Subcutaneous abdominal adipose tissue (tissue), 5 donors: ENCODE measurements at regions not wholly inside any gene's neighbourhood (a gene's known extent, or its start where the extent isn't known, plus 50 kb on each side); places are given as distances from the start of the nearest gene placed in this dataset.

Experiments used
- H3K27ac ChIP-seq: one replicate; pipeline ENCODE4 v1.7.0; 2013; ENCODE audit warnings: low read depth, mild to moderate bottlenecking, inconsistent platforms, low read length, moderate library complexity
- H3K27me3 ChIP-seq, 5 donors: one replicate each; pipeline ENCODE4 v1.7.0; 2013; ENCODE audit warnings: low read length in 5 of 5, inconsistent platforms in 1 of 5; ENCODE audit not compliant: control insufficient read depth in 5 of 5, insufficient read depth in 4 of 5
- H3K36me3 ChIP-seq, 5 donors: one replicate each; pipeline ENCODE4 v1.7.0; 2013; ENCODE audit warnings: low read length in 5 of 5; ENCODE audit not compliant: control insufficient read depth in 5 of 5, insufficient read depth in 5 of 5
- H3K4me1 ChIP-seq, 5 donors: one replicate each; pipeline ENCODE4 v1.7.0; 2013; ENCODE audit warnings: low read length in 5 of 5, mild to moderate bottlenecking in 3 of 5, moderate library complexity in 1 of 5; ENCODE audit not compliant: control insufficient read depth in 5 of 5, insufficient read depth in 5 of 5
- H3K4me3 ChIP-seq, 5 donors: one replicate each; pipeline ENCODE4 v1.7.0; 2013; ENCODE audit warnings: low read length in 5 of 5, low read depth in 1 of 5
- H3K9ac ChIP-seq, 5 donors: one replicate each; pipeline ENCODE4 v1.7.0; 2013; ENCODE audit warnings: low read length in 5 of 5, mild to moderate bottlenecking in 4 of 5, moderate library complexity in 3 of 5
- H3K9me3 ChIP-seq, 5 donors: one replicate each; pipeline ENCODE4 v1.7.0; 2013; ENCODE audit warnings: low read length in 5 of 5; ENCODE audit not compliant: control insufficient read depth in 5 of 5
- donor health status: healthy.
- donor health status: healthy.
- donor health status: healthy.
- donor health status: healthy.
- donor health status: healthy.

GRCh38 chr13:108360139-108360538 lies 90.6 kb downstream of the TNFSF13B start:
- Histone ChIP-seq H3K27me3 (peaks cover 0 to 3% (median 0%) of the 10 kb centered on the region in 5 donors), H3K4me3 (no peak overlapping the region), H3K9ac (no peak overlapping the region), H3K27ac (no peak overlapping the region), H3K4me1 (peaks cover 0 to 9% (median 4%) of the 10 kb centered on the region in 5 donors), H3K9me3 (no peaks in the 10 kb centered on the region), H3K36me3 (no peaks in the 10 kb centered on the region)

GRCh38 chr13:108361769-108362168 lies 92.3 kb downstream of the TNFSF13B start:
- Histone ChIP-seq H3K9ac (no peak overlapping the region), H3K36me3 (no peaks in the 10 kb centered on the region), H3K4me1 (peaks cover 0 to 9% (median 4%) of the 10 kb centered on the region in 5 donors), H3K9me3 (no peaks in the 10 kb centered on the region), H3K27ac (no peak overlapping the region), H3K4me3 (no peak overlapping the region), H3K27me3 (peaks cover 0 to 3% (median 0%) of the 10 kb centered on the region in 5 donors)

- no peak overlapping the region for H3K27ac ChIP-seq
- H3K4me3 ChIP-seq, result no peak overlapping the region
- no peaks in the 10 kb centered on the region for H3K9me3 ChIP-seq
- H3K27me3 ChIP-seq, result peaks cover 0 to 3% (median 0%) of the 10 kb centered on the region in 5 donors
- H3K9ac ChIP-seq, result no peak overlapping the region
- H3K36me3 ChIP-seq, result no peaks in the 10 kb centered on the region
- peaks cover 0 to 9% (median 4%) of the 10 kb centered on the region in 5 donors for H3K4me1 ChIP-seq
Measured at GRCh38 chr13:108363666-108364065, 94.1 kb downstream of the TNFSF13B start.

DNA sequence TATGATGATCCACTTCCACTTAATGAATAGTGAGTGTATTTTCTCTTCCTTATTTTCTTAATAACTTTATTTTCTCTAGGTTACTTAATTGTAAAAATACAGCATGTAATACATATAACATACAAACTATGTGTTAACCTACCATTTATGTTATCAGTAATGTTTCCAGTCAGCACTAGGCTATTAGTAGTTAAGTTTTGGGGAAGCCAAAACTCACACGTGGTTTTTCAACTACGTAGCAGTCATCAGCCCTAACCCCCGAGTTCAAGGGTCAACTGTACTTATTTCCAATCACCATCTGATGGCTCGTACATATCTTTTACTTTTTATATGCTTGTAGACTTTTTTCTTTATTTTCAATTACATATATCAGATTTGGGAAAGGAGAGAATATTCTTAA lies 95.7 kb downstream of the TNFSF13B start:
- H3K4me1 ChIP-seq, result peaks cover 0 to 9% (median 4%) of the 10 kb centered on the region in 5 donors
- H3K27ac ChIP-seq, result no peak overlapping the region
- no peak overlapping the region for H3K4me3 ChIP-seq
- no peaks in the 10 kb centered on the region for H3K27me3 ChIP-seq
- H3K9me3 ChIP-seq, result no peaks in the 10 kb centered on the region
- no peak overlapping the region for H3K9ac ChIP-seq
- H3K36me3 ChIP-seq, result no peaks in the 10 kb centered on the region

- no peak overlapping the region for H3K27ac ChIP-seq
- no peak overlapping the region for H3K4me3 ChIP-seq
- no peak overlapping the region for H3K9ac ChIP-seq
- H3K9me3 ChIP-seq, result no peaks in the 10 kb centered on the region
- no peaks in the 10 kb centered on the region for H3K36me3 ChIP-seq
- peaks cover 0 to 8% (median 4%) of the 10 kb centered on the region in 5 donors for H3K4me1 ChIP-seq
- no peaks in the 10 kb centered on the region for H3K27me3 ChIP-seq
Measured at GRCh38 chr13:108368250-108368905, 98.9 kb downstream of the TNFSF13B start.

DNA sequence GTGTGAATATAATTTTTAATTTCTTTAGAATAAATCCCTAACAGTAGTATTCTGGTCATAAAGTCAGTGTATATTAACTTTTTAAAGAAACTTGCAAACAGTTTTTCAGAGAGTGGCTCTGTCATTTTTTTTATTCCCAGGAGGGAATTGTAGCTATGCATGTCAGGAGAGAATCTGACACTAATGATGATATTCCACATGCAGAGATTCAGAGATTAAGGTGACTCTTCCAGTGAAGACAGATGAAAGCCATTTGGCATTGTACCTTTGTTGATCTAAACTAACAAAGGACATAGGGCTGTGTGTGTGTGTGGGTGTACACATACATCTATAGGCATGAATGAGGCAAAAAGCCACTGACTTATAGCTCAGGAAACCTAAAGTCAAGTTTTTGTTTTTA lies 99.9 kb downstream of the TNFSF13B start:
- no peak overlapping the region for H3K27ac ChIP-seq
- no peak overlapping the region for H3K9ac ChIP-seq
- H3K4me3 ChIP-seq, result no peak overlapping the region
- H3K27me3 ChIP-seq, result no peaks in the 10 kb centered on the region
- H3K4me1 ChIP-seq, result peaks cover 0 to 4% (median 3%) of the 10 kb centered on the region in 5 donors
- H3K36me3 ChIP-seq, result no peaks in the 10 kb centered on the region
- H3K9me3 ChIP-seq, result no peaks in the 10 kb centered on the region

DNA sequence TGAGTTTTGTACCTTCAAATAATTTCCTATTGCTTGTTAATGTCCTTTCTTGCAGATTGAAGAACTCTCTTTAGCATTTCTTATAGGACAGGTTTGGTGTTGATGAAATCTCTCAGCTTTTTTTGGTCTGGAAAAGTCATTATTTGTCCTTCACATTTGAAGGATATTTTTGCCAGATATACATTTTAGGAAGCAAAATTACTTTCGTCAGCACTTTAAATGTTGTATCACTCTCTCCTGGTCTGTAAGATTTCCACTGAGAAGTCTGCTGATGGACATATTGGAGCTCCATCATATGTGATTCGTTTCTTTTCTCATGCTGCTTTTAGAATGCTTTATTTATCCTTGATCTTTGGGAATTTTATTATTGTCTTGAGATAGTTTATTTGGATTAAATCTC lies 105.5 kb downstream of the TNFSF13B start:
- Histone ChIP-seq H3K27me3 (no peaks in the 10 kb centered on the region), H3K9me3 (no peaks in the 10 kb centered on the region), H3K9ac (no peak overlapping the region), H3K36me3 (no peaks in the 10 kb centered on the region), H3K4me1 (peaks cover 0 to 3% (median 0%) of the 10 kb centered on the region in 5 donors), H3K4me3 (no peak overlapping the region), H3K27ac (no peak overlapping the region)

GRCh38 chr13:108375772-108376171 lies 106.3 kb downstream of the TNFSF13B start:
- no peak overlapping the region for H3K9ac ChIP-seq
- H3K9me3 ChIP-seq, result no peaks in the 10 kb centered on the region
- no peaks in the 10 kb centered on the region for H3K27me3 ChIP-seq
- H3K4me1 ChIP-seq, result peaks cover 0 to 3% (median 0%) of the 10 kb centered on the region in 5 donors
- H3K36me3 ChIP-seq, result no peaks in the 10 kb centered on the region
- H3K27ac ChIP-seq, result no peak overlapping the region
- H3K4me3 ChIP-seq, result no peak overlapping the region

GRCh38 chr13:108376308-108376707 lies 106.8 kb downstream of the TNFSF13B start:
- Histone ChIP-seq H3K9ac (no peak overlapping the region), H3K27me3 (no peaks in the 10 kb centered on the region), H3K4me3 (no peak overlapping the region), H3K36me3 (no peaks in the 10 kb centered on the region), H3K27ac (no peak overlapping the region), H3K9me3 (no peaks in the 10 kb centered on the region), H3K4me1 (peaks cover 0 to 3% (median 0%) of the 10 kb centered on the region in 5 donors)

DNA sequence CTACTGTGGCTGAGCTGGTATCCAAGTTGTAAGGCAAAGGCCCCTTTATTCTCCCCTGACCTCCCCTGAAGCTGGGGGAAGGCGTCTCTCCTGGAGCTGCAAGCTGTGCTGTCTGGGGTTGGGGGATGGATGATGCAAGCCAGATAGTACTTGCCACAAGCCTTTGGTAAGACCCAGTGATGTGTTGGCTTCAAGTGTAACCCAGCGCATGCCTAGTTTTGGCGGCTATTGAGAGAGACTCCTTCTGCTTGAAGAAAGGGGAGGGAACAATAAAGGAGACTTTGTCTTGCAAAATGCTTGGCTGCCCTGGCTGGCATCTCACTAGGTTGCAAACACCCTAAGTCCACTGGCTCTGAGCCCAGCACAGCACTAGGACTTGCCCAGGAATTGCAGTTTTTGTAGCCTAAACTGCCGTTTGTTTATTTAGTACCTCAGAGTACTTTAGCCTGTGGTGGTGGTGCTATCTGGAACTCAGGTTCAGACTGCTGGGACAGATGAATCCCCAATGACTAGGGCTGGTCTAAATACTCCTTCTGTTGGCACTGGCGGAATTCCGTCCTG lies 108.2 kb downstream of the TNFSF13B start:
- H3K9me3 ChIP-seq, result no peaks in the 10 kb centered on the region
- no peaks in the 10 kb centered on the region for H3K36me3 ChIP-seq
- peaks cover 0 to 3% (median 0%) of the 10 kb centered on the region in 5 donors for H3K4me1 ChIP-seq
- no peaks in the 10 kb centered on the region for H3K27me3 ChIP-seq
- H3K9ac ChIP-seq, result no peak overlapping the region
- no peak overlapping the region for H3K27ac ChIP-seq
- no peak overlapping the region for H3K4me3 ChIP-seq
